ENCODE measurements at regions not wholly inside any gene's neighbourhood (a gene's known extent, or its start where the extent isn't known, plus 50 kb on each side); places are given as distances from the start of the nearest gene placed in this dataset. TPM values are rescaled to one million over a fixed set of nuclear protein-coding genes. Genes with fewer than 3 reads are reported as not detected.

- no peaks in the 10 kb centered on the region for H4K20me1 ChIP-seq (ENCODE audit: insufficient read depth, poor library complexity, severe bottlenecking)
- H3K9me2 ChIP-seq (replicated peaks; ENCODE audit: insufficient read depth), result no peaks in the 10 kb centered on the region
- H3K27me3 ChIP-seq, result no peaks in the 10 kb centered on the region
- no peaks in the 10 kb centered on the region for H3K4me1 ChIP-seq (ENCODE audit: insufficient read depth)
- H3K79me2 ChIP-seq, result no peaks in the 10 kb centered on the region
- no peak for TF ChIP-seq EZH2 (IDR thresholded peaks at IDR 0.05; ENCODE audit: borderline replicate concordance)
- TF ChIP-seq EZH2phosphoT487 (IDR thresholded peaks at IDR 0.05; ENCODE audit: low read depth, severe bottlenecking, unreplicated experiment), result no peak
- TF ChIP-seq CTCF (IDR thresholded peaks at IDR 0.05; ENCODE audit: poor library complexity), result no peak
- DNase-seq (ENCODE audit: low spot score), result no peak
- no peak overlapping the region for H2AFZ ChIP-seq
- H3K4me2 ChIP-seq, result no peak overlapping the region
- H3K4me3 ChIP-seq, result no peak overlapping the region
- H3K27ac ChIP-seq, result no peak overlapping the region
- H3K36me3 ChIP-seq (replicated peaks; ENCODE audit: insufficient read depth, low read depth), result no peaks in the 10 kb centered on the region
- WGBS (ENCODE audit: low lambda C conversion rate, missing lambda C conversion rate), result 89% methylated on average over 3 of the region's 3 CpGs
- no peaks in the 10 kb centered on the region for H3K9me3 ChIP-seq (ENCODE audit: low read depth)
Observed at GRCh38 chr4:112093636-112094202, 51.5 kb upstream of the FAM241A start.

GRCh38 chr4:112094330-112094729 lies 50.9 kb upstream of the FAM241A start:
- DNase-seq (ENCODE audit: low spot score), result no peak
- TF ChIP-seq CTCF (IDR thresholded peaks at IDR 0.05; ENCODE audit: poor library complexity) (no peak), EZH2 (IDR thresholded peaks at IDR 0.05; ENCODE audit: borderline replicate concordance) (no peak), EZH2phosphoT487 (IDR thresholded peaks at IDR 0.05; ENCODE audit: low read depth, severe bottlenecking, unreplicated experiment) (no peak)
- Histone ChIP-seq H2AFZ (no peak overlapping the region), H3K9me2 (replicated peaks; ENCODE audit: insufficient read depth) (no peaks in the 10 kb centered on the region), H3K27me3 (no peaks in the 10 kb centered on the region), H4K20me1 (ENCODE audit: insufficient read depth, poor library complexity, severe bottlenecking) (no peaks in the 10 kb centered on the region), H3K4me3 (no peak overlapping the region), H3K79me2 (no peaks in the 10 kb centered on the region), H3K9me3 (ENCODE audit: low read depth) (no peaks in the 10 kb centered on the region), H3K27ac (no peak overlapping the region), H3K36me3 (replicated peaks; ENCODE audit: insufficient read depth, low read depth) (no peaks in the 10 kb centered on the region), H3K4me2 (no peak overlapping the region), H3K4me1 (ENCODE audit: insufficient read depth) (no peaks in the 10 kb centered on the region)
- WGBS (ENCODE audit: low lambda C conversion rate, missing lambda C conversion rate), result 48% methylated on average over 1 of the region's 1 CpG

MicroRNA genes in the stretch of these regions (microRNA counts, 767-probe panel; counts per million panel counts)
- microRNA hsa-miR-297, result not detected

Small RNA genes lying in the stretch of these regions (microRNA-seq; reads per million reads assigned to microRNA genes)
- not detected for gene MIR297

Small RNA genes lying in the stretch of these regions (small RNA-seq; reads per million reads assigned to genes)
- gene MIR297 (not detected), gene RNU6-289P (not detected)
